ENCODE measurements at regions not wholly inside any gene's neighbourhood (a gene's known extent, or its start where the extent isn't known, plus 50 kb on each side); places are given as distances from the start of the nearest gene placed in this dataset.

DNA sequence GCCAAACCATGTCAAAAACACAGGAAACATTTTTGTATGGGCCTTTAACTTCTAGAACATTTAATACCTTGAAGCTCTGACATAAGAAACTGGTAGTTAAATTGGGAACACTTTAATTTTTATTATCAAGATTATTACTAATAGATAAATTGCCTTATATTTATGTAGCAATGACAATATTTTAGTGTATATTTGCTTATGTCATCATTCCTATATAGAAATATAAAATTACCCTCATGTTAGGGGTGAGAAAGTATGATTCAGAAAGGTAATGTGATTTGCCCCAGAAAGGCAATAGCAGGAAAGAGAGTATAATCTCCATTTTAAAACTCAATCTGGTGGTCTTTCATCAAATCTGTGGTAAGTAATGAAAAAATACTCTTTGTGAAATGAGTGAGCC lies 147.4 kb downstream of the IL15 start:
- DNase-seq = no peak

- DNase-seq = no peak
These were observed 150.6 kb downstream of the IL15 start for GRCh38 chr4:141786946-141787345.

DNA sequence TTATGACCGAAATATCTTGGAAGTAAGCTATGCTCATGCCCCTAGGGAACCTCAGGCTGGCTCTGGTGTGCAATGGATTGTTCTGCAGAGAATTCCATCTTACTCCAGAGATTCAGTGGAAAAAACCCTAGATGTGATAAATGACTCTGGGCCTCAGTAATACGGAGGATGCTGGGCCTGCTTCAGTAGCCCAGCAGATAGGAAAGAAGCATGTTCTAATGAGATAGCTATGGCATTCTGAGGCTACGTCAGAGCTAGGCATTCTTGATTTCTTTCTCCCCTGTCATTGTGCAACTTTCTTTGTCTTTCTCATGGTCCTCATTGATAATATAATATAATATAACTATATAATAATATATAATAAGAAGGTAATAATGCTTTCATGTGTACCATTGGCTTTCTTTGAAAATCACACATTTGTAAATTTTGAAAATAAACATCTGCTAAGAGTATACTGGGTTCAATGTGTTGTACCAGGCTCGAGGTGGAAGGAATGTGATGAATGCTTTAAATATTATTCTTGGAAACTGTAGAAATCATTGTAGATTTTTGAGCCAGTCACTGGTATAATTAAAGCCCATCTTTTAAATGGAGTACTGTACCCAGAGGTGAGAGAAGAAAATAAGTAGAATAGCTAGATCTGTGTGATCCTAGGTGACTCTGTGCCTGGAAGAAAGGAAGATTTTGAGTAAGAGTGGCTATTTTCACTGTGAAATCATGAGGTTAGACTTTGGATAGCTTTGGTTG lies 152.0 kb downstream of the IL15 start:
- no peak for DNase-seq

- DNase-seq = no peak
These were observed 153.3 kb downstream of the IL15 start for GRCh38 chr4:141789716-141790115.

DNA sequence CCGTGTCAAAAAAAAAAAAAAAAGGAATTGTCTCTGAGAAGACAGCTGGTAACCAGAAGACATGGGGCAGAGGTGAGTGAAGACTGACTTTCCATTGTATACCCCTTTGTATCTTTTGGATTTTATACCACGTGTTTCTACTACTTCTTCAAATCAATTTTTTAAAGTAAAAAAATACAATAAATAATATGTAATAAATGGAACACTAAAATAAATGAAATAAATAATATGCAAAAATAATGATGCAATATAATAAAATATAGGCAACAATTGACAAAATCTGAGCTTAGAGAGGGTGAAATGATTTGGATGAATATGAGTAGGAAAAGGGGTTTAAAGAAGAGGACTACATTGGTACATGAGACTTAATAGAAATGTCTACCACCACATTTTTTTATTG lies 155.8 kb downstream of the IL15 start:
- no peak for DNase-seq

DNA sequence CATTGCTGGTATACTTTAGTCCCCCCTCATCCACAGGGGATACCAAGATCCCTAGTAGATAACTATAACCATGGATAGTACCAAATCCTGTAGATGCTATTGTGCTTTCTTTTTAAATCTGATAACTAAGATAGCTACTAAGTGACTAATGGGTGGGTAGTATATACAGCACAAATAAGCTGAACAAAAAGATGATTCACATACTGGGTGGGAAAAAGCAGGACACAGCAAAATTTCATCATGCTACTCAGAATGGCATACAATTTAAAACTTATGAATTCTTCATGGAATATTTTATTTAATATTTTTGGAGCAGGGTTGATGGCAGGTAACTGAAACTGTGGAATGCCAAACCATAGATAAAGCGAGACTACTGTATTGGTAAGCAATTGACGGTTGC lies 161.6 kb downstream of the IL15 start:
- DNase-seq = no peak

DNA sequence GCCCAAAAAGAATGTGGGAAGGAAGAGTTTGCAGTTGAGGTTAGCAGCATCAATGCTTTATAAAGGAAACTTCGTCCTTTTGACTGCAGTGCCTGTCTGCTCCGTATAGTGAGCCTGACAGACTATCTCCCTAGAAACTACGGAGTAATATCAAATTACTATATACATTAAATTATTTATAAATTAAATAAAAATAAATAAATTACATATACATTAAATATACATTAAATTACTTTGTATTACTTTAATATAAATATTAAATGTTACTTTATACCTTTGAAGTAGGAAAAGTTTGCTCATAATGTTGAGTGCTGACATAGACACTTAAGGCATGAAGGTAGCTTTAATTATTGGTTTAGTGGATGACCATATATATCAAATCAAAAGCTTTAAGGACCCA lies 165.2 kb downstream of the IL15 start:
- no peak for DNase-seq

DNA sequence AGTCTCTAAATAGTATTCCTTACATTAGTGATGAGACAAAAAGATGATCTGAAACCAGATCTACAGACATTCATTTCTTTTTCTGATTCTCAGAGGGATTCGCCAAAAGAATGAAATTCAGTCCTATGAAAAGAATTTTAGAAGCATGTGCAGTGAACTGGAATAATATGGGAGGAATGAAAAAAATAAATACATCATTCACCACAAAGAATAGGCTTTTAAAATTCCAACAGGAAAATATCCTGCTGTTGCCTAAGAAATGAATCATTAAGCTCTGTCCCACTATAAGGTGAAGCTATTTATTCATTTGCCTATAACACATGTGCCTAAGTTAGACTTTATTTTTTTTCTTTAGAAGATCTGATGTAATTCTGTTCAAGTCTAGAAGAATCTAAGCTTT lies 165.9 kb downstream of the IL15 start:
- DNase-seq = no peak

GRCh38 chr4:141804836-141805235 lies 168.5 kb downstream of the IL15 start:
- no peak for DNase-seq

- DNase-seq = no peak
These were observed 170.9 kb downstream of the IL15 start for GRCh38 chr4:141807103-141807891.

DNA sequence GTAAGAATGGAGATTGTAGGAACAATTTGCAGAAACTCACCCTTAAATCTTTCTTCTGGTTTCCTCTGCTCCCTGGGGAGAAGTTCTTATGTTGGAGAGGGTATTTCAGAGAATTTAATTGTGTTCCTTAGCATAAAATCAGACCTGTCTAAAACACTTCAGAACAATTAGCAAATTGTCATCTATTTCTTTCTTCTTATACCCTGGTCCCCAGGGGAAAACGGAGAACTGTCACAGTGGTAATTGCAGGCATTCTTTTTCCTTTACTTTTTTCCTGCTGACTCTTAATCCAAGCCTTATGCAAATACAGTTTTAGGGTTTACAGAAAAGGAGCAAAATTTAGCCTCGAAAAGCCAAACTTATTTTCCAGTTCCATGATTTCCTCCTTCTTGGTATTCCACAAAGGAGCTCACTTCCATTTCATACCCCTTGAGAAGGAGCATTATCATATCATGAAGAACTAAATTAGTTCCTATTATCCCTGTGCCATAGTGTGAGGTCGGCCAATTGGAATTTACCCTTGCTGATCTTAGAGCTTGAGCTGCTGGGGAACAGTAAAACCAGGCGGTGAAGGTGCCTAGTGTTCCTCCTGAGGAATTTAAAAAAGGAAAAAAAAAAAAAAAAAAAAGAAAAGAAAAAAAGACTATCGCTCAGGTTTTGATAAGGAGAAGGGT lies 173.8 kb downstream of the IL15 start:
- DNase-seq = no peak

DNA sequence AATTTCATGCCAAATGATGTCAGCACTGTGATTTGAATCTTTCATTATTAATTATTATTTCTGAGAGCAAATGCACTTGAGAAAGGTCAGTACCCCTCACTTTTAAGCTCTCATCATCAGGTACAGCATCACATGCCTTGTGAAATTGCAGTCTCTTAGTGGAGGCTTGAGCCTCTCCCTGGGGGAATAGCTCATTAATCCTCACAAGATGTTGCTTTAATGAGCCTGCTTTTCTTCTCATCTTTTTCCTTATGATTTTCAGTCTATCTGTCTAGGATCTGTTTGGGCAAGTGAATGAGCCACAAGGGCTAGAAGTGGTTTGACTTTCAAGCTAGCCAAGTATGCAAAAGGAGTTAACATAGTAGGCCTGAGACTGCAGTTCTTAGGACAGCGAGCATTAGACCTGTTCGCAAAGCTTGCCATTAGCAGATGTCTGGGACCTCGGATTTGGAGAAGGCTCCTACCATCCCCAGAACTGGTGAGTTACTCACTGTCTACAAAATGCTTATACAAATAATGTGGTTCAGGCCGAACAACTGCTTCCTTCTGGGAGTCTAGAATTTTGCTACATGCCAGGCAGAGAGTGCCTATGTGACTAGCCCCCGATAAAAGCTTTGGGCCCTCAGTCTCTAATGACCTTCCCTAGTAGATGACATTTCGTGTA lies 174.5 kb downstream of the IL15 start:
- DNase-seq = no peak

GRCh38 chr4:141812158-141812557 lies 175.8 kb downstream of the IL15 start:
- no peak for DNase-seq

GRCh38 chr4:141814499-141814898 lies 178.1 kb downstream of the IL15 start:
- DNase-seq = no peak

- DNase-seq = no peak
These were observed 179.3 kb downstream of the IL15 start for GRCh38 chr4:141815646-141816045.

DNA sequence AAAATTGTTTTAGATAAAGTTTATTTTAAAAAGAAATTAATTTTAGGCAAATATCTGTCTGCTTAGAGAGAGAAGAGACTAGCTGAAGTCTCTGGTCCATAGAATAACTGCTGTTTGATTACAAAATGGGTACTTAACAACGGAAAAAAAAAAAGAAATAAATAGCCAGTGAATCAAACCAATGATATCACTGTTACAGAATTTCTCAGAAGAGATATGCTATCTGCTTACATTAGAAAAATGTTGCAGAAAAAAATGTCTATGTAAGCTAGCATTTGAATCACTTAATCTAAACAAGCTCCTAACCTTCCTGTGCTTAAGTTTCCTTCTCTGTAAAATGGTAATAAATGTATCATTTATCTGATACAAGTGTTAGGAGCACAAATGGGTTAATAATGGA lies 189.9 kb downstream of the IL15 start:
- DNase-seq = no peak

GRCh38 chr4:141833209-141833608 lies 196.8 kb downstream of the IL15 start:
- no peak for DNase-seq

GRCh38 chr4:141840299-141840986 lies 204.1 kb downstream of the IL15 start:
- no peak for DNase-seq

- DNase-seq = no peak
These were observed 206.8 kb downstream of the IL15 start for GRCh38 chr4:141843136-141843535.

DNA sequence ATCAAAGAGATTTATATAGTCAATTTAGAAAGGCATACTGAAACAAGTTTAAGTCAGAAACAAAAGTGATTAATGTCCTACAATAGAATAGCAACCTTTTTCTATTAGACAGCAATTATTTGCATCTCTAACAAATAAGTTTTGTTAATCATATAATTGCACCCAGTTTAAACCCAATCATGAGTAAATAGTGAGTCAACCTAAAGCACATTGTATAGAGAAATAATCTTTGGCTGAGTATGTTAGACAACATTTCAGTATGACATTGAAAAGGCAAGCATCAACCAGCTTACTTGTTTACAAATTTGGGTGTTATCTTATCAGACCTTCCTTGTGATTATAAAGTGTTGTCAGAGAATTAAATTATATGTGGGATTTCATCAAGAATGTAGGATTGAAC lies 209.5 kb downstream of the IL15 start:
- DNase-seq = no peak

DNA sequence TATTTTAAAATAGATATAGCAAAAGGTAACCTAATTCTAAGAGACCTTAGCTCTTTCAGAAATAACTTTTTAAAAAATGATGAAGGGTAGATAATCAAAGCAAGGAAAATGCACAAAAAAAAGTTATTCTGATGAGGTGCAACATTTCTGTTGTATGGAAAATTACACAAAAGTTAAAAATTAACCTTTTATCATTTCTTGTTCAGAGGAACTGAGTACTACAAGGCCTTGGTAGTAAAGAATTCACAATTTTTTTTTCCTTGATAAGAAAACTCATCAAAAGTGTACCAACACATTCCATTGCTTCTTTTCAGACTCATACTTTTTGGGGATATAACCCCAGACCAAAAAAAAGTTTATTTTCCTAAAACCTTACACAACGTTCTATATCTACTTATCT lies 213.0 kb downstream of the IL15 start:
- no peak for DNase-seq

GRCh38 chr4:141849778-141850177 lies 213.4 kb downstream of the IL15 start:
- DNase-seq = no peak
